Liver (tissue), 8 donors: ENCODE measurements at regions not wholly inside any gene's neighbourhood (a gene's known extent, or its start where the extent isn't known, plus 50 kb on each side); places are given as distances from the start of the nearest gene placed in this dataset.

ENCODE experiments used
- DNase-seq: peaks from one replicate; pipeline ENCODE4 v3.0.0-alpha.2; 2017; ENCODE audit warnings: low spot score
- H3K27ac ChIP-seq, 2 donors: one replicate each; pipeline ENCODE4 v1.7.0; 2013; ENCODE audit warnings: inconsistent platforms in 2 of 2, low read length in 2 of 2, control low read depth in 1 of 2, low read depth in 1 of 2, mild to moderate bottlenecking in 1 of 2
- H3K27me3 ChIP-seq, 4 donors: one replicate each; pipeline versions ENCODE4 v1.6.1 to v1.7.0; 2013; ENCODE audit warnings: low read length in 3 of 4, inconsistent platforms in 1 of 4, mild to moderate bottlenecking in 1 of 4, moderate library complexity in 1 of 4; ENCODE audit not compliant: control insufficient read depth in 4 of 4, insufficient read depth in 4 of 4
- H3K36me3 ChIP-seq, 4 donors: one replicate each; pipeline versions ENCODE4 v1.6.1 to v1.7.0; 2013; ENCODE audit warnings: low read length in 3 of 4, mild to moderate bottlenecking in 3 of 4, low read depth in 1 of 4, moderate library complexity in 1 of 4; ENCODE audit not compliant: control insufficient read depth in 4 of 4, insufficient read depth in 3 of 4
- H3K4me1 ChIP-seq, 4 donors: one replicate each; pipeline versions ENCODE4 v1.6.1 to v1.7.0; 2013; ENCODE audit warnings: low read length in 3 of 4, mild to moderate bottlenecking in 3 of 4, moderate library complexity in 1 of 4; ENCODE audit not compliant: control insufficient read depth in 4 of 4, insufficient read depth in 4 of 4
- H3K4me3 ChIP-seq, 3 donors: one replicate each; pipeline versions ENCODE4 v1.6.1 to v1.7.0; 2013; ENCODE audit warnings: low read length in 3 of 3, control low read depth in 1 of 3, low read depth in 1 of 3, mild to moderate bottlenecking in 1 of 3
- H3K9ac ChIP-seq, 2 donors: one replicate each; pipeline ENCODE4 v1.7.0; 2013; ENCODE audit warnings: low read length in 2 of 2, mild to moderate bottlenecking in 2 of 2, moderate library complexity in 2 of 2, control low read depth in 1 of 2, low read depth in 1 of 2
- H3K9me3 ChIP-seq, 4 donors: one replicate each; pipeline versions ENCODE4 v1.6.1 to v1.7.0; 2013; ENCODE audit warnings: low read length in 3 of 4; ENCODE audit not compliant: control insufficient read depth in 4 of 4
- ATF3 ChIP-seq: IDR thresholded peaks from 2 replicates; pipeline ENCODE4 v1.6.1; 2016; ENCODE audit warnings: antibody characterized with exemption
- CTCF ChIP-seq: fragments of 150-350 bp; IDR thresholded peaks from 2 replicates; pipeline ENCODE4 v1.5.1; 2017; ENCODE audit warnings: improper control_type of control experiment, low read depth, low read length; ENCODE audit not compliant: missing input control
- EGR1 ChIP-seq, 2 donors: IDR thresholded peaks; 2 replicates each; pipeline ENCODE4 v1.6.1; 2016 to 2018; ENCODE audit warnings: antibody characterized with exemption in 2 of 2, low read depth in 2 of 2
- FOXA1 ChIP-seq: IDR thresholded peaks from 2 replicates; pipeline ENCODE4 v1.6.1; 2016; ENCODE audit warnings: antibody characterized with exemption
- FOXA2 ChIP-seq: IDR thresholded peaks from 2 replicates; pipeline ENCODE4 v1.6.1; 2016; ENCODE audit warnings: antibody characterized with exemption
- GABPA ChIP-seq, 2 donors: IDR thresholded peaks in 1 of 2; conservative IDR thresholded peaks in 1 of 2; 2 replicates each; pipeline ENCODE4 v1.6.1; 2016; ENCODE audit warnings: antibody characterized with exemption in 2 of 2, mild to moderate bottlenecking in 1 of 2, moderate library complexity in 1 of 2
- HNF4G ChIP-seq: IDR thresholded peaks from 2 replicates; pipeline ENCODE4 v1.6.1; 2016; ENCODE audit warnings: antibody characterized with exemption
- JUND ChIP-seq, 2 donors: IDR thresholded peaks; 2 replicates each; pipeline ENCODE4 v1.6.1; 2016; ENCODE audit warnings: antibody characterized with exemption in 2 of 2
- MAX ChIP-seq: IDR thresholded peaks from 2 replicates; pipeline ENCODE4 v1.6.1; 2016; ENCODE audit warnings: antibody characterized with exemption
- NR2F2 ChIP-seq: IDR thresholded peaks from 2 replicates; pipeline ENCODE4 v1.6.1; 2016; ENCODE audit warnings: antibody characterized with exemption
- RAD21 ChIP-seq, 2 donors: IDR thresholded peaks; 2 replicates each; pipeline ENCODE4 v1.6.1; 2016; ENCODE audit warnings: antibody characterized with exemption in 2 of 2, mild to moderate bottlenecking in 2 of 2
- REST ChIP-seq: IDR thresholded peaks from 2 replicates; pipeline ENCODE4 v1.6.1; 2016; ENCODE audit warnings: antibody characterized with exemption, mild to moderate bottlenecking
- RXRA ChIP-seq, 2 donors: IDR thresholded peaks; 2 replicates each; pipeline ENCODE4 v1.6.1; 2017 to 2018; ENCODE audit warnings: antibody characterized with exemption in 2 of 2, mild to moderate bottlenecking in 1 of 2
- SP1 ChIP-seq: IDR thresholded peaks from 2 replicates; pipeline ENCODE4 v1.6.1; 2018; ENCODE audit warnings: antibody characterized with exemption, mild to moderate bottlenecking
- TAF1 ChIP-seq: conservative IDR thresholded peaks from 2 replicates; pipeline ENCODE4 v1.6.1; 2016; ENCODE audit warnings: antibody characterized with exemption, mild to moderate bottlenecking
- YY1 ChIP-seq: IDR thresholded peaks from 2 replicates; pipeline ENCODE4 v1.6.1; 2016; ENCODE audit warnings: antibody characterized with exemption, mild to moderate bottlenecking
- ZBTB33 ChIP-seq: IDR thresholded peaks from 2 replicates; pipeline ENCODE4 v1.6.1; 2016; ENCODE audit warnings: antibody characterized with exemption
- WGBS: extraction: QIAGEN DNeasy Blood & Tissue Kit; methylation state at CpG from one replicate; pipeline ENCODE4 v1.1.7; 2013; 5-methylcytosine and 5-hydroxymethylcytosine counted together
- donor health status: healthy.
- donor health status: healthy.
- donor health status: healthy.
- donor health status: healthy.
- donor health status: healthy.

GRCh38 chr3:109225516-109225915 is 89.0 kb downstream of the C3orf85 start:
- H3K4me3 ChIP-seq, result no peak overlapping the region
- H3K9me3 ChIP-seq, result no peaks in the 10 kb centered on the region
- TF ChIP-seq ZBTB33 (no peak), RXRA (IDR thresholded peaks at IDR 0.05) (no peak), RAD21 (IDR thresholded peaks at IDR 0.05) (no peak), HNF4G (no peak), FOXA1 (no peak), NR2F2 (no peak), FOXA2 (no peak), SP1 (no peak), YY1 (no peak)
- H3K27ac ChIP-seq, result no peak overlapping the region
- H3K36me3 ChIP-seq, result no peaks in the 10 kb centered on the region
- DNase-seq, result no peak
- peaks cover 0 to 2% (median 0%) of the 10 kb centered on the region in 4 donors for H3K4me1 ChIP-seq
- WGBS, result 68% methylated on average over 3 of the region's 3 CpGs
- H3K27me3 ChIP-seq, result no peaks in the 10 kb centered on the region
- H3K9ac ChIP-seq, result no peak overlapping the region

- DNase-seq, result no peak
Measured at GRCh38 chr3:109228391-109229080, 87.8 kb downstream of the DPPA2 start.

More at GRCh38 chr3:109228391-109229080, 87.8 kb downstream of the DPPA2 start:
- Histone ChIP-seq H3K36me3 (no peaks in the 10 kb centered on the region), H3K4me3 (no peak overlapping the region), H3K27me3 (no peaks in the 10 kb centered on the region), H3K9me3 (no peaks in the 10 kb centered on the region), H3K4me1 (peaks cover 0 to 2% (median 0%) of the 10 kb centered on the region in 4 donors), H3K27ac (no peak overlapping the region), H3K9ac (no peak overlapping the region)
- WGBS, result 90% methylated on average over 2 of the region's 2 CpGs
- TF ChIP-seq GABPA (IDR thresholded peaks at IDR 0.05 in 1 of 2, conservative IDR thresholded peaks at IDR 0.05 in 1 of 2) (no peak), MAX (no peak), FOXA2 (no peak), RAD21 (IDR thresholded peaks at IDR 0.05) (no peak), RXRA (IDR thresholded peaks at IDR 0.05) (no peak), FOXA1 (no peak), SP1 (no peak), HNF4G (no peak), REST (no peak), EGR1 (IDR thresholded peaks at IDR 0.05; ENCODE audit: low read depth in 2 of 2) (no peak), NR2F2 (no peak), YY1 (no peak), CTCF (no peak), TAF1 (no peak), ATF3 (no peak), JUND (IDR thresholded peaks at IDR 0.05) (no peak)
